ENCODE measurements at regions not wholly inside any gene's neighbourhood (a gene's known extent, or its start where the extent isn't known, plus 50 kb on each side); places are given as distances from the start of the nearest gene placed in this dataset.

DNA sequence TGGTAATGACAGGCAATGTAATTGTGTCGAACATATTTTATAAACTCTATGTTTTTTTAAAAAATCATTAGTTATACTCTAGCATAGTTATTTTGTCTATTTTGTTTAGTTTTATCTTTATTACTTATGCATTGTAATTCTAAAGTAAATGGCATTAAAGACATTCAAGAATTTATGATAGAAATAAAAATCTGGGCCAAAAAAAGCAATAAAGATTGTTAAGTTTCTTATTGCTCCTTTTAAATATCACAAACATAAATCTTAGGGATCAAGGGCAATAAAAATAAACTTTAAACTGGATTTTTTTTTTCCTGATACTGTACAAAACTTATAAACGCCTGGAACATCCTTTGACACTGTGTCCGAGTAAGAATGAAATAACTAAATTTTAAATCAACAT is 931.5 kb upstream of the EYS start:
- no peak overlapping the region for H3K4me2 ChIP-seq (ENCODE audit: low read length)
- BruUV-seq (replicated peaks), result no TSS peak

DNA sequence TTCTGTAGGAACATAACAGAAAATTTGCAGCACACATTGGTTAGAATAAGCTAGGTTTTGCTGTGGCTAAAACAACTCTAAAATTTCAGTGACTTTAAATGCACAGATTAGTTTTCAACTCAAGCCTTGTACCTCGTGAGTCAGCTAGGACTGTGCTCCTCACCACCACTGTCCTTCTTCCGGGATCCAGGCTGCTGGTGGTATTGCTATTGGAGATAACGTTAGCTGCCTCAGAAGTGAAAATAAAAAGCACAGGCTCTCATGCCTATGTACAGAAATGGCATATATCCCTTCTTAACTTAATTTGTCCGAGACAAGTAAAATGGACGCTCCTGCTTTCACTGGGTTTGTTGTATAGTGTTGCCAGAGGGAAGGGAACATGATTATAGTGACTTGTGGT is 931.1 kb upstream of the EYS start:
- no peaks in the 10 kb centered on the region for H3K79me2 ChIP-seq (ENCODE audit: low read length)
- no peak for DNase-seq
- H3K27me3 ChIP-seq (ENCODE audit: low read length), result no peaks in the 10 kb centered on the region
- H2AFZ ChIP-seq (ENCODE audit: low read length), result no peak overlapping the region
- ChIA-PET POLR2A (ENCODE audit: unreplicated experiment) (no interaction called here), CTCF (no interaction called here)
- no peak overlapping the region for H3K4me2 ChIP-seq (ENCODE audit: low read length)
- no peaks in the 10 kb centered on the region for H3K4me1 ChIP-seq (ENCODE audit: insufficient read depth, low read length)
- no peaks in the 10 kb centered on the region for H3K36me3 ChIP-seq (ENCODE audit: low read depth, low read length)
- H4K20me1 ChIP-seq (ENCODE audit: low read length), result no peaks in the 10 kb centered on the region
- H3K27ac ChIP-seq (ENCODE audit: low read length), result no peak overlapping the region
- no peak overlapping the region for H3K4me3 ChIP-seq (ENCODE audit: low read length)
- TF ChIP-seq EZH2phosphoT487 (IDR thresholded peaks at IDR 0.05; ENCODE audit: borderline replicate concordance, low read length) (no peak), EZH2 (IDR thresholded peaks at IDR 0.05; ENCODE audit: low read length, unreplicated experiment) (no peak)
- TF ChIP-seq, protein P1, sequence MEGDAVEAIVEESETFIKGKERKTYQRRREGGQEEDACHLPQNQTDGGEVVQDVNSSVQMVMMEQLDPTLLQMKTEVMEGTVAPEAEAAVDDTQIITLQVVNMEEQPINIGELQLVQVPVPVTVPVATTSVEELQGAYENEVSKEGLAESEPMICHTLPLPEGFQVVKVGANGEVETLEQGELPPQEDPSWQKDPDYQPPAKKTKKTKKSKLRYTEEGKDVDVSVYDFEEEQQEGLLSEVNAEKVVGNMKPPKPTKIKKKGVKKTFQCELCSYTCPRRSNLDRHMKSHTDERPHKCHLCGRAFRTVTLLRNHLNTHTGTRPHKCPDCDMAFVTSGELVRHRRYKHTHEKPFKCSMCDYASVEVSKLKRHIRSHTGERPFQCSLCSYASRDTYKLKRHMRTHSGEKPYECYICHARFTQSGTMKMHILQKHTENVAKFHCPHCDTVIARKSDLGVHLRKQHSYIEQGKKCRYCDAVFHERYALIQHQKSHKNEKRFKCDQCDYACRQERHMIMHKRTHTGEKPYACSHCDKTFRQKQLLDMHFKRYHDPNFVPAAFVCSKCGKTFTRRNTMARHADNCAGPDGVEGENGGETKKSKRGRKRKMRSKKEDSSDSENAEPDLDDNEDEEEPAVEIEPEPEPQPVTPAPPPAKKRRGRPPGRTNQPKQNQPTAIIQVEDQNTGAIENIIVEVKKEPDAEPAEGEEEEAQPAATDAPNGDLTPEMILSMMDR (conservative IDR thresholded peaks at IDR 0.05; ENCODE audit: low read depth, low read length), result no peak
- H3K9me3 ChIP-seq (ENCODE audit: low read length), result no peaks in the 10 kb centered on the region
- no peaks in the 10 kb centered on the region for H3K9me2 ChIP-seq (replicated peaks; ENCODE audit: low read length)
- BruUV-seq (replicated peaks), result no TSS peak
- ATAC-seq, result no peak
- no peaks in the 10 kb centered on the region for H3F3A ChIP-seq (ENCODE audit: low read length, unreplicated experiment)
- H3K9ac ChIP-seq (ENCODE audit: low read length), result no peak overlapping the region
- intact Hi-C loops (cut with micrococcal nuclease), result no loop called here

More for the DNA sequence above, 931.5 kb upstream of the EYS start:
- Histone ChIP-seq H3K27ac (ENCODE audit: low read length) (no peak overlapping the region), H3K9me2 (replicated peaks; ENCODE audit: low read length) (no peaks in the 10 kb centered on the region), H4K20me1 (ENCODE audit: low read length) (no peaks in the 10 kb centered on the region), H3K4me3 (ENCODE audit: low read length) (no peak overlapping the region), H3K9ac (ENCODE audit: low read length) (no peak overlapping the region), H3K36me3 (ENCODE audit: low read depth, low read length) (no peaks in the 10 kb centered on the region), H2AFZ (ENCODE audit: low read length) (no peak overlapping the region), H3K4me1 (ENCODE audit: insufficient read depth, low read length) (no peaks in the 10 kb centered on the region), H3K27me3 (ENCODE audit: low read length) (no peaks in the 10 kb centered on the region), H3K79me2 (ENCODE audit: low read length) (no peaks in the 10 kb centered on the region), H3F3A (ENCODE audit: low read length, unreplicated experiment) (no peaks in the 10 kb centered on the region), H3K9me3 (ENCODE audit: low read length) (no peaks in the 10 kb centered on the region)
- no peak for ATAC-seq
- ChIA-PET POLR2A (ENCODE audit: unreplicated experiment) (no interaction called here), CTCF (no interaction called here)
- TF ChIP-seq, protein P1 (conservative IDR thresholded peaks at IDR 0.05; ENCODE audit: low read depth, low read length), result no peak
- TF ChIP-seq EZH2phosphoT487 (IDR thresholded peaks at IDR 0.05; ENCODE audit: borderline replicate concordance, low read length) (no peak), EZH2 (IDR thresholded peaks at IDR 0.05; ENCODE audit: low read length, unreplicated experiment) (no peak)
- intact Hi-C loops (cut with micrococcal nuclease), result no loop called here
- DNase-seq, result no peak

DNA sequence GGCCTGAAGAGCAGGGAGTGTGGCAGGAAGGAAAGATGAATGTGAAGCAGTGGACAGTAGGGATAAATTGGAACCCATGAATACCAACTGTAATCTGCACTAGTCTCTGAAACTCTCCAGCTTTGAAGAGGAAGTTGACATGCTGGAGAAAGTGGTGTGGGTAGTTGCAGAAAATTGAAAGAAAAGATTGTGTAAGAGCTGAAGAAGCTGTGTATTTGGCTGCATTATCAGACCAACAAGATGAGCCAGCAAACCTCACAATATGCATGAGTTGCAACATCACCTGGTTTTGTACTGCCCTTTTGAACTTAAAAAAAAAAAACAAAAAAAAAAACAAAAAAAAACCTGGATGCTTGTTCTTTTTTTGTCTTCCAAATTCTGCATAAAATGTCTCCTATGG is 921.9 kb upstream of the EYS start:
- H3K4me3 ChIP-seq (ENCODE audit: low read length), result no peak overlapping the region
- H3K4me2 ChIP-seq (ENCODE audit: low read length), result no peak overlapping the region
- TF ChIP-seq, protein P1 (conservative IDR thresholded peaks at IDR 0.05; ENCODE audit: low read depth, low read length), result no peak
- TF ChIP-seq EZH2phosphoT487 (IDR thresholded peaks at IDR 0.05; ENCODE audit: borderline replicate concordance, low read length), result no peak
- TF ChIP-seq EZH2 (IDR thresholded peaks at IDR 0.05; ENCODE audit: low read length, unreplicated experiment), result no peak
- DNase-seq, result no peak
- no TSS peak for BruUV-seq (replicated peaks)
- H3F3A ChIP-seq (ENCODE audit: low read length, unreplicated experiment), result no peaks in the 10 kb centered on the region
- ATAC-seq, result no peak
- no peaks in the 10 kb centered on the region for H3K4me1 ChIP-seq (ENCODE audit: insufficient read depth, low read length)
- no peak overlapping the region for H3K27ac ChIP-seq (ENCODE audit: low read length)
- no peaks in the 10 kb centered on the region for H4K20me1 ChIP-seq (ENCODE audit: low read length)
- no peak overlapping the region for H2AFZ ChIP-seq (ENCODE audit: low read length)
- ChIA-PET POLR2A (ENCODE audit: unreplicated experiment) (interaction anchor here (0.7 kb wide), 1 partner anchor 206 kb away, joined by 4 read pairs; no protein-coding TSS in a partner anchor), CTCF (no interaction called here)
- no peaks in the 10 kb centered on the region for H3K36me3 ChIP-seq (ENCODE audit: low read depth, low read length)
- H3K9ac ChIP-seq (ENCODE audit: low read length), result no peak overlapping the region
- no peaks in the 10 kb centered on the region for H3K9me3 ChIP-seq (ENCODE audit: low read length)
- intact Hi-C loops (cut with micrococcal nuclease), result no loop called here
- no peaks in the 10 kb centered on the region for H3K27me3 ChIP-seq (ENCODE audit: low read length)
- H3K9me2 ChIP-seq (replicated peaks; ENCODE audit: low read length), result no peaks in the 10 kb centered on the region
- no peaks in the 10 kb centered on the region for H3K79me2 ChIP-seq (ENCODE audit: low read length)
